ENCODE measurements at regions not wholly inside any gene's neighbourhood (a gene's known extent, or its start where the extent isn't known, plus 50 kb on each side); places are given as distances from the start of the nearest gene placed in this dataset.
A peak's percentile ranks its signal among the peaks of the same experiment; 100 is the strongest.

DNA sequence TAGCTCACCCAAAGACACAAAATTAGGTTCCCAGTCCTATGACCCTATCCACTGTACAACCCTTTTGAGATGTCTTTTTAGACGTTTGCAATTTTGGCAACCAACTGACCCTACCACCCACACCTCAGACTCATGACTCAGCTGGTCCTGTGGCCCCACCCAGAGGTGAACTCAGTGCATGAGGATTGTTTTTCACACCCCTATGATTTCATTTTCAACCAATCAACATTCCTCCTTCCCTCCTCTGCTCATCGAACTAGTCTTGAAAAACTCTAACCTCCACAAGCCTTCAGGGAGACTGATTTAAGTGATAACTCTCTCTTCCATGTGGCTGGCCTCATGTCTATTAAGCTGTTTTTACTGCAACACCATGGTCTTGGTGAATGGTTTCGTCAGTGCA lies 350.7 kb downstream of the UQCRFS1 start:
- no peak overlapping the region for H3K27ac ChIP-seq (ENCODE audit: low read depth, low read length)
- H3K4me1 ChIP-seq (ENCODE audit: insufficient read depth, low read length): no peaks in the 10 kb centered on the region
- no peaks in the 10 kb centered on the region for H3K27me3 ChIP-seq (ENCODE audit: insufficient read depth, low read length)
- Mint-ChIP-seq H3K27ac (no peak overlapping the region), H3K36me3 (no peaks in the 10 kb centered on the region), H3K9me3 (peaks cover 0 to 4% (median 1%) of the 10 kb centered on the region in 8 donors), H3K4me1 (no peaks in the 10 kb centered on the region), H3K4me3 (peak overlapping the region in 1 of 8 donors; percentile 39), H3K27me3 (peaks cover 0 to 2% of the 10 kb centered on the region in 2 donors)
- ChIA-PET POLR2A (ENCODE audit: partially characterized antibody) (no interaction called here), CTCF (ENCODE audit: partially characterized antibody) (no interaction called here)
- H3K36me3 ChIP-seq (ENCODE audit: insufficient read depth, low read length): no peaks in the 10 kb centered on the region
- intact Hi-C loops (cut with micrococcal nuclease): no loop called here
- DNase-seq: no peak
- H3K9me3 ChIP-seq (ENCODE audit: control insufficient read depth in 1 of 2, low read length in 2 of 2): no peaks in the 10 kb centered on the region
- no peak overlapping the region for H3K4me3 ChIP-seq (ENCODE audit: low read length in 2 of 2)

DNA sequence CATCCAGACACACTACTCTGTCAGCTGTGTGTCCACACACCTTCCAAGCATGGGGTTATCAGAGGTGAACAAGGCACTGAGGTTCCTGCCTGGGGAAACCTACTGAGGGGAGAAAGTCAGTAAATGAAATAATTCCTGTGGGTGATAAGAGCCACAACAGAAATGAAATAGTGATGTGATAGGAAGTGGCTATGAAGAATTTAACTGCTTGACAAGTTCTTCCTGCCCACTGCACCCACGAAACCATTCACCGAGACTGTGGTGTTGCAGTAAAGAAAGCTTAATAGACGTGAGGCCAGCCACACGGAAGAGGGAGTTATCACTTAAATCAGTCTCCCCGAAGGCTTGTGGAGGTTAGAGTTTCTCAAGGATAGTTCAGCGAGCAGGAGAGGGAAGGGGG lies 353.1 kb downstream of the UQCRFS1 start:
- Histone ChIP-seq H3K27me3 (ENCODE audit: insufficient read depth, low read length) (no peaks in the 10 kb centered on the region), H3K9me3 (ENCODE audit: control insufficient read depth in 1 of 2, low read length in 2 of 2) (no peaks in the 10 kb centered on the region), H3K4me3 (ENCODE audit: low read length in 2 of 2) (no peak overlapping the region), H3K4me1 (ENCODE audit: insufficient read depth, low read length) (no peaks in the 10 kb centered on the region), H3K36me3 (ENCODE audit: insufficient read depth, low read length) (no peaks in the 10 kb centered on the region), H3K27ac (ENCODE audit: low read depth, low read length) (no peak overlapping the region)
- Mint-ChIP-seq H3K4me3 (no peak overlapping the region), H3K27ac (no peak overlapping the region), H3K4me1 (no peaks in the 10 kb centered on the region), H3K36me3 (no peaks in the 10 kb centered on the region), H3K27me3 (peaks cover 1 to 2% of the 10 kb centered on the region in 2 donors), H3K9me3 (peaks cover 0 to 8% (median 1%) of the 10 kb centered on the region in 8 donors)
- DNase-seq: no peak
- POLR2A ChIA-PET (ENCODE audit: partially characterized antibody): no interaction called here
- CTCF ChIA-PET (ENCODE audit: partially characterized antibody): no interaction called here
- intact Hi-C loops (cut with micrococcal nuclease): no loop called here

DNA sequence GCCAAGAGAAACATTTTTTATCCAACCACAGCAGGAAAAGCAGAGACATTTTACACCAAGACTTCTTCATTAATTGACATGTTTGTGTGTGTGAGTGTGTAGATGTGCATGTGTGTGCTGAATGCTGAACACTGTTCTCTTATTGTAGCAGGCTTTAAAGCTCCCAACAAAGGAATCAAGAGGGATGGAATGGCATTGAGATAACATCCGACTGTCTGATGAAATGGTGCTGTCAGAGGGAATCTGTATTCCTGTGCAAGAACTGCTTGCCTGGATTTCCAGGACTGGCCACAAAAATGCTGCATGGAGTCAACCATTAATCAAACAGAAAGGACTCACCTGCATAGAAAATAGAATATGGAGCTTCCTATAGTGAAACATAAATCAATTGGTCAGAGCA lies 354.0 kb downstream of the UQCRFS1 start:
- peaks cover 2% of the 10 kb centered on the region in 2 donors for H3K27me3 Mint-ChIP-seq
- Histone ChIP-seq H3K9me3 (ENCODE audit: control insufficient read depth in 1 of 2, low read length in 2 of 2) (no peaks in the 10 kb centered on the region), H3K36me3 (ENCODE audit: insufficient read depth, low read length) (no peaks in the 10 kb centered on the region), H3K4me1 (ENCODE audit: insufficient read depth, low read length) (no peaks in the 10 kb centered on the region), H3K27me3 (ENCODE audit: insufficient read depth, low read length) (no peaks in the 10 kb centered on the region), H3K27ac (ENCODE audit: low read depth, low read length) (no peak overlapping the region), H3K4me3 (ENCODE audit: low read length in 2 of 2) (no peak overlapping the region)
- intact Hi-C loops (cut with micrococcal nuclease): no loop called here
- no peak overlapping the region for H3K27ac Mint-ChIP-seq
- ChIA-PET POLR2A (ENCODE audit: partially characterized antibody) (no interaction called here), CTCF (ENCODE audit: partially characterized antibody) (no interaction called here)
- H3K36me3 Mint-ChIP-seq: no peaks in the 10 kb centered on the region
- peaks cover 0 to 15% (median 4%) of the 10 kb centered on the region in 8 donors for H3K9me3 Mint-ChIP-seq
- DNase-seq: no peak
- no peaks in the 10 kb centered on the region for H3K4me1 Mint-ChIP-seq
- H3K4me3 Mint-ChIP-seq: no peak overlapping the region

DNA sequence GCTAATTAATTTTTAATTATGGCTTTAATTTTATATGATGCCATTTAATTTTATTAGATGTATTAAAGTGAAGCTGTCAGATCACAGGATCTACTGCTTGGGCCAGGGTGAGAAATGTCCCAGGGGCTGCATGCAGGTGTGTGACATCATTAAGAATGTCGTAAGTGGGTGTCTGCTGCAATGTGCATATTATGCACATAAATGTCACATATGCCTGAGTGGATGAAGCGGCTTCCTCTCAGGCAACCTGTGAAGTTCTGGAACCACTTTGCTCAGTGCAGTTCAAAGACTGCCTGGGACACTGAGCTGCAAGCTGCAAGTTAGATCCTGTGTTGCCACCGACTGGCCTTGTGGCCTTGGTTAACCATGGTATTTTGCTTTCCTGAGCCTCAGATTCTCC lies 355.0 kb downstream of the UQCRFS1 start:
- Mint-ChIP-seq H3K27me3 (peaks cover 2% of the 10 kb centered on the region in 2 donors), H3K4me3 (no peak overlapping the region), H3K4me1 (no peaks in the 10 kb centered on the region), H3K36me3 (no peaks in the 10 kb centered on the region), H3K27ac (no peak overlapping the region), H3K9me3 (peaks cover 0 to 18% (median 7%) of the 10 kb centered on the region in 8 donors)
- Histone ChIP-seq H3K27ac (ENCODE audit: low read depth, low read length) (no peak overlapping the region), H3K4me3 (ENCODE audit: low read length in 2 of 2) (no peak overlapping the region), H3K36me3 (ENCODE audit: insufficient read depth, low read length) (no peaks in the 10 kb centered on the region), H3K4me1 (ENCODE audit: insufficient read depth, low read length) (no peaks in the 10 kb centered on the region), H3K27me3 (ENCODE audit: insufficient read depth, low read length) (no peaks in the 10 kb centered on the region), H3K9me3 (ENCODE audit: control insufficient read depth in 1 of 2, low read length in 2 of 2) (no peaks in the 10 kb centered on the region)
- POLR2A ChIA-PET (ENCODE audit: partially characterized antibody): no interaction called here
- DNase-seq: no peak
- intact Hi-C loops (cut with micrococcal nuclease): no loop called here
- CTCF ChIA-PET (ENCODE audit: partially characterized antibody): no interaction called here

DNA sequence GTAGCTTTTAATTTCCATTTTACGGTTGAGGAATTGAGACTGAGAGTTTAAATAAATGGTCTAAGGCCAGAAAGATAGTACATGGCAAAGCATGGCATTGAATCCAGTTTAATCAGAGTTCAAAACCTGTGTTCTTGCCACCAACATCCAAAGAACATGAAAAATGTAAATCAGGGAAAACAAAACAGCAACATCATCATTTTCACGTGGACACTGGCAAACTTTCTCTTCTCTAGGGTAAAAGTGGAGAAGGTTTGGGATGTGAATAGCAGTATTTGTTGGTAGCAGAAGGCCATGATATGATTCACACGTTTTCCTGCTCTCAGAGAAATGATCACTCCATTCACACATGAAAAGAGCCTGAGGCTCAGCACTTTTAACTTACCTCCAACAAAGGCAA lies 357.7 kb downstream of the UQCRFS1 start:
- H3K27me3 ChIP-seq (ENCODE audit: insufficient read depth, low read length): no peaks in the 10 kb centered on the region
- no peak overlapping the region for H3K4me3 ChIP-seq (ENCODE audit: low read length in 2 of 2)
- intact Hi-C loops (cut with micrococcal nuclease): no loop called here
- H3K4me1 ChIP-seq (ENCODE audit: insufficient read depth, low read length): no peaks in the 10 kb centered on the region
- H3K27ac ChIP-seq (ENCODE audit: low read depth, low read length): no peak overlapping the region
- peaks cover 2% of the 10 kb centered on the region in 2 donors for H3K27me3 Mint-ChIP-seq
- H3K4me3 Mint-ChIP-seq: no peak overlapping the region
- peaks cover 0 to 18% (median 7%) of the 10 kb centered on the region in 8 donors for H3K9me3 Mint-ChIP-seq
- H3K27ac Mint-ChIP-seq: no peak overlapping the region
- H3K36me3 ChIP-seq (ENCODE audit: insufficient read depth, low read length): no peaks in the 10 kb centered on the region
- no peak for DNase-seq
- POLR2A ChIA-PET (ENCODE audit: partially characterized antibody): no interaction called here
- H3K9me3 ChIP-seq (ENCODE audit: control insufficient read depth in 1 of 2, low read length in 2 of 2): no peaks in the 10 kb centered on the region
- no peaks in the 10 kb centered on the region for H3K36me3 Mint-ChIP-seq
- CTCF ChIA-PET (ENCODE audit: partially characterized antibody): no interaction called here
- H3K4me1 Mint-ChIP-seq: no peaks in the 10 kb centered on the region

DNA sequence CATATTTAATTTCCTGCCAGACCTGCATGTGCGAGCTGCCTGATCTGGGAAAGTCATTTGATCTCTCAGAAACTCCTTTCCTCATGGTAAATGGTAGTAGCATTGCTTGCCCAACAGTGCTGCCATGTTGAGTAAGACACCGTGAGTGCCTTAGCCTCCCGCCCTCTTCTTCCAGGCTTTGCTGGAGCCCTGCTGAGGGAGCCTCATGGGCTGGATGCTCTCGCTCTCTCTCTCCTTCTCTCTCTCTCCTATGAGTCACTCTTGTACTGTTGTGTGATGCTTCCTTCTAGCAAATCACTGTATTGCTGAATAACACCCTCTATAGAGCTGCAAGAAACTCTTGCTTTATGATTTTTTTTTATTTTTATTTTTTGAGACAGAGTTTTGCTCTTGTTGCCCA lies 365.5 kb downstream of the UQCRFS1 start:
- peaks cover 0 to 2% of the 10 kb centered on the region in 2 donors for H3K27me3 Mint-ChIP-seq
- Histone ChIP-seq H3K4me3 (ENCODE audit: low read length in 2 of 2) (no peak overlapping the region), H3K36me3 (ENCODE audit: insufficient read depth, low read length) (no peaks in the 10 kb centered on the region), H3K9me3 (ENCODE audit: control insufficient read depth in 1 of 2, low read length in 2 of 2) (no peaks in the 10 kb centered on the region), H3K27ac (ENCODE audit: low read depth, low read length) (no peak overlapping the region), H3K4me1 (ENCODE audit: insufficient read depth, low read length) (no peaks in the 10 kb centered on the region), H3K27me3 (ENCODE audit: insufficient read depth, low read length) (no peaks in the 10 kb centered on the region)
- ChIA-PET CTCF (ENCODE audit: partially characterized antibody) (no interaction called here), POLR2A (ENCODE audit: partially characterized antibody) (no interaction called here)
- intact Hi-C loops (cut with micrococcal nuclease): no loop called here
- no peaks in the 10 kb centered on the region for H3K4me1 Mint-ChIP-seq
- no peak overlapping the region for H3K27ac Mint-ChIP-seq
- peaks cover 0 to 5% (median 4%) of the 10 kb centered on the region in 8 donors for H3K9me3 Mint-ChIP-seq
- H3K36me3 Mint-ChIP-seq: no peaks in the 10 kb centered on the region
- no peak overlapping the region for H3K4me3 Mint-ChIP-seq
- no peak for DNase-seq

DNA sequence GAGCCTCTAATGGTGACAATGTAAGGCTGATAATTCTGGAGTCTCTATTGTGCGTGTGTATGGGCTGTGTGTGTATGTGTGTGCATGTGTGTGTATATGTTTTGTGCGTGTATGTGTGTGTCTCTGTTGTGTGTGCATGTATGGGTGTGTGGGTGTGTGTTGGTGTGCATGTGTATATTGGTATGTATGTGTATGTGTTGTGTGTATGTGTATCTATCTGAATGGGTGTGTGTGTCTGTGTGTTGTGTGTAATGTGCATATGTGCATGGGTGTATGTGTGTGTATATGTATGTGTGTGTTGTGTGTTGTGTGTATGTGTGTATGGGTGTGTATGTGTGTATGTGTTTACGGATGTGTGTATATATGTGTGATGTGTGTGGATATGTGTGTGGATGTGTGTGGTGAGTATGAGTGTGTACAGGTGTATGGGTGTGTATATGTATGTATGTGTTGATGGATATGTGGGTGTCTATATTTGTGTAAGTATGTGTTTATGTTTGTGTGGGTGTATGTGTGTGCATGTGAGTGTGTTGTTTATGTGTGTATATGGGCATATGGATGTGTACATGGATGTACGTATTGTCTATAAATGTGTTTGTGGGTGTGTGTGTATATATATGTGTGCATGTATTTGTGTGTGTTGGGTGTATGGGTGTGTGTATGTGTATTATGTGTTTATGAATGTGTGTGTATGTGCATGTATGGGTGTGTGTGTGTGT lies 366.7 kb downstream of the UQCRFS1 start:
- no peaks in the 10 kb centered on the region for H3K4me1 ChIP-seq (ENCODE audit: insufficient read depth, low read length)
- no peaks in the 10 kb centered on the region for H3K36me3 ChIP-seq (ENCODE audit: insufficient read depth, low read length)
- H3K4me3 ChIP-seq (ENCODE audit: low read length in 2 of 2): no peak overlapping the region
- H3K9me3 ChIP-seq (ENCODE audit: control insufficient read depth in 1 of 2, low read length in 2 of 2): no peaks in the 10 kb centered on the region
- H3K27ac Mint-ChIP-seq: no peak overlapping the region
- H3K36me3 Mint-ChIP-seq: no peaks in the 10 kb centered on the region
- no peak overlapping the region for H3K27ac ChIP-seq (ENCODE audit: low read depth, low read length)
- H3K4me3 Mint-ChIP-seq: no peak overlapping the region
- no peak for DNase-seq
- H3K4me1 Mint-ChIP-seq: no peaks in the 10 kb centered on the region
- intact Hi-C loops (cut with micrococcal nuclease): no loop called here
- ChIA-PET CTCF (ENCODE audit: partially characterized antibody) (no interaction called here), POLR2A (ENCODE audit: partially characterized antibody) (no interaction called here)
- H3K27me3 ChIP-seq (ENCODE audit: insufficient read depth, low read length): no peaks in the 10 kb centered on the region
- H3K9me3 Mint-ChIP-seq: peaks cover 0 to 5% (median 3%) of the 10 kb centered on the region in 8 donors
- peaks cover 0 to 2% of the 10 kb centered on the region in 2 donors for H3K27me3 Mint-ChIP-seq
